Activated CD4-positive, alpha-beta T cell treated with anti-CD3 and anti-CD28 coated beads, Interleukin-10, Interleukin-2, amounts not matched to agents 100 ng/mL and 50 ng/mL, durations not matched to agents 16 hours and 8 hours (primary cell): ENCODE measurements at regions not wholly inside any gene's neighbourhood (a gene's known extent, or its start where the extent isn't known, plus 50 kb on each side); places are given as distances from the start of the nearest gene placed in this dataset.
A peak's percentile ranks its signal among the peaks of the same experiment; 100 is the strongest.
"Not testable (repeated sequence)": the region's sequence is repeated elsewhere in the genome, so short reads cannot be mapped to it uniquely, and the experiment has no call there.

Experiments used
- DNase-seq: peaks from one replicate; pipeline ENCODE4 v3.0.0-alpha.2; 2020

DNA sequence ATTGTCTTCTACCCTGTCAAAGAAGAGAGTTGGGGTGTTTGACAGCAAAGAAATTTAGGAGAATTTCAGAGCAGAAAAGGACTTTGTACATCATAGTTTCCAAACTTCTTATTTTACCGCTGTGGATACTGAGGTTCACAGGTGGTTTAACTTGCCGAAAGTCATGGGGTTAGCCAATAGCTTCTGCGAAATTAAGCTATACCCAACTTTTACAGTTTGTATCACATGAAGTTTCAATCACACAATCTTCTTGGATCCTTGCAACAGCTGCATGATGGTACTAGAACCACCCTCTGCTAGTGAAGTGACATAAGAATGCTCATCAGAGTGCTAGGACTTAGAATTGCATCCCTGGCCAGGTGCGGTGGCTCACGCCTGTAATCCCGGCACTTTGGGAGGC lies 345.5 kb downstream of the CD83 start:
- DNase-seq = peak; percentile 23

DNA sequence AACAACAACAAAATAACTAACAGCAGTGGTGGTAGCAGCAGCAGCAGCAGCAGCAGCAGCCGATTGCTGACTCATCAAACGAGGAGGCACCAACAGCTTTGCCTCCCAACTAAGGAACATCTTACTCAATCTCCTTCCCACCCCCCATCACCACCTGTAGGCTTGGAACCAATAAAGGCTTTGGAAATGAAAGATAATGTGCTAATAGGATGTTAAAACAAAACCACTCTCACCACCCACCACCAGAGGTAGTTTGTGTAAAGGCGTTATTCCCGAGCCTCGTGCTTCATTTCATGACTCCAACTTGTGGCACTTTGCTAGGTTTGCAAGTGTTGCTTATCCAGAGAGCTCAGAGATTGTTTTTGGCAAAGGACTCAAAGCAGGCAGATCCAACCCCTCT lies 346.5 kb downstream of the CD83 start:
- DNase-seq = peak; percentile 5

DNA sequence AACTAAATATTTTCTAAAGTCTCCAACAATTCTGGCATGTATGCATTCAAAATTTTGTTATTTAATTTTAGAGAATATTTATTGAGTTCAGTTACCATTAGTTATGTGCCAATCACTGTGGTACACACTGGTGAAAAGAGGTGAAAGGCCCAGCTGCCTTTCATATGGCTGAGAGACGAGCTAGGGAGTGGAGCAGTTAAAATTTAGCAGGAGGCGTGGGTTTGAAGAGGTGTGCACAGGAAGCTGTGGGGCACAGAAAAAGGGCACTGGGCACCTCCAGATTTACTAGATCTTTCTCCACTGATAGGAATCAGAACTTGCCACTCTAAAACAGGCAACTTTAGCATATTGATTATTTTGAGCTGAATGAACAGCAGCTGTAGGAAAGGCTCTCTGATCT lies 347.1 kb downstream of the CD83 start:
- DNase-seq = no peak

DNA sequence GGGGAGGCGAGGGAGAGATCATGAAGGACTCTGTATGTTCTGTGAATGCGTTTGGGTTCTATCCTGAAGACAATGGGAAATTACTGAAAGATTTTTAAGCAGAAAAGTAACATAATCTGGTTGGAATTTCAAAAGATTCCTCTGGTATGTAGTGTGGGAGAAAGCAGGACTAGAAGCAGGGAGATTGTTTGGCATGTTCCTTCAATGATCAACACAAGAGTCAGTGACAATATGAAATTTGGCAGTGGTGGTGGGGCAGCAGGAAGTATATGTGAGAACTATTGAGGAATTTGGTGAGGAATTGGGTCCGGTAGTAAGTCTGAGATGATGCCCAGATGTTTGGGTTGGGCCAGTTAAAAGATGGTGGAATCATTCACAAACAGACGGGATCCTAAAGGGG lies 348.7 kb downstream of the CD83 start:
- no peak for DNase-seq

DNA sequence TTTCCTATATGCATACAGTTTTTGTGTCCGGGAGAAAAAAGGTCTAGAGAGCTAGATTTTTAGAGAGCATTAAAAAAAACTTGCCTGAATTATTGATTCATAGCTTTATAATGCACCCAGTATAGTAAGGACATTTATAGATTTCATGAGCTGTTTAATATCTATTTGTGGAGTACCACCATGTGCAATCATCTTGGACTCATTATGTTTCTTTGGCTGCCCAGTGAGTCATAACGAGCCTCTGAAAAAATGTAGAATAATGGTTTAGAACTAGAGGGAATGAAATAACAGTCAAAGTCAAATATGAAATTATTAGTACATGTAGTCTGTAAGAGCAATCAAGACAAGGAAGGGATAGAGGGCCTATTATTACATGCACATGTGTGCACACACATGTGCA lies 350.0 kb downstream of the CD83 start:
- DNase-seq = no peak

DNA sequence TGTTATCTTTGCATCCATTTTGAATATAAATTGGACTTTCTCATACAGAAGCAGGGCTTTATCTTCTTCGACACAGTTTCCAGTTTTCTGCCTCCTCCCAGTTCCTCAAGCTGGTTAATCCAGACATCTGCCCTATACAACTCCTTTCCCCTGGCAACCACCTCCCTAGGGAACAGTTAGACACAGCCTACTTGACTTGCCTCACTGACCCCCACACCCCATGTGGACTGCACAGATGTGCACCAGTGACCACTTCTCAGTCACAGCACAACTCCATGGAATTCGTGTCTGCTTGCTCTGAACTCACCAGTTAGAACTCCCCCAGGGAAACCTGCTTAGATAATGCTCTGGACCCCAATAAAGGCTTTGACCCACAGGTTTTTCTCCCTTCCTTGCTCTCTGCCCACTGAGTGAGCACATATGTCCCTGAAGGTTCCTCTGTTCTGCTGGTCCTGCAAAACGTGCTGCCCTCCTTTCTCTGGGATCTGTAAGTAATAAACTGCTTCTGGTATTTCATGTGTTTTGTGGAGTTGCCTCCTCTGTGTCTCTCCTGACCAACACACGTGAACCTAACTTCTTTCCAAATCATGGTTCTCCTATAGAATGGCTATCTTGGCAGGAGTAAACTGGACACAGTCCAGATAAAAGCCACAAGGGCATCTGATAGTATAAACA lies 351.2 kb downstream of the CD83 start:
- DNase-seq = no peak

DNA sequence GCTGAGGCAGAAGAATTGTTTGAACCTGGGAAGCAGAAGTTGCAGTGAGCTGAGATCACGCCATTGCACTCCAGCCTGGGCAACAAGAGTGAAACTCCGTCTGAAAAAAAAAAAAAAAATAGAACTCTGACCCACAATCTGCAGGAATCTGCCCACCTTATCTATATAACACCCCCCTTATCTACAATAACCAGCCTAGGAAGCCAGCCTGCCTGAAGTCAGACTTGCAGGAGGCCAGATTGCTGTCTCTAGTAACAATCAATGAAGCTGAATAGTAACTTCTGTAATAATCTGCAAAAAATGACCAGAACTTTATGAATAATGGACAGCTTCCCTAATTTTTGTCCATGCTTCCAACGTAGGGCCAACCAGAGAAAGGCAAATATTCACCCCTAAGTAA lies 352.5 kb downstream of the CD83 start:
- no peak for DNase-seq

DNA sequence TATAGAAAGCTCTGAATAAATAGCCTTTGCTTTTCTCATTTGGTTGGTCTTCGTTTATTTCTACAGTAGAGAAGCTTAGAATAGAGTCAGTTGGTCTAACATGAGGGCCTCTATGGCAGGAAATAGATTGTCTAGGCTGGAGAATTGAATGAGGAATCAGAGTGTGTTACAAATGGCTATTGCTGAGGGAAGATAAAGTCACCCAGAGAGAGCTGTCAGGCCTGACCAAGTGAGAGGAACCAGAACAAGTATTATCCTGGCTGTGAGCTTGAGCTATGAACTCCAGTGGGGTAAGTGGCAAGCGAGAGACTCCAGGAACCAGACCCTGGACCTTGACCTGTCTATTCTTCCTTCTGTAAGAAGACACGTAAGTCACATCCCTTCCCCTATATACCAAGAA lies 353.1 kb downstream of the CD83 start:
- DNase-seq = no peak

DNA sequence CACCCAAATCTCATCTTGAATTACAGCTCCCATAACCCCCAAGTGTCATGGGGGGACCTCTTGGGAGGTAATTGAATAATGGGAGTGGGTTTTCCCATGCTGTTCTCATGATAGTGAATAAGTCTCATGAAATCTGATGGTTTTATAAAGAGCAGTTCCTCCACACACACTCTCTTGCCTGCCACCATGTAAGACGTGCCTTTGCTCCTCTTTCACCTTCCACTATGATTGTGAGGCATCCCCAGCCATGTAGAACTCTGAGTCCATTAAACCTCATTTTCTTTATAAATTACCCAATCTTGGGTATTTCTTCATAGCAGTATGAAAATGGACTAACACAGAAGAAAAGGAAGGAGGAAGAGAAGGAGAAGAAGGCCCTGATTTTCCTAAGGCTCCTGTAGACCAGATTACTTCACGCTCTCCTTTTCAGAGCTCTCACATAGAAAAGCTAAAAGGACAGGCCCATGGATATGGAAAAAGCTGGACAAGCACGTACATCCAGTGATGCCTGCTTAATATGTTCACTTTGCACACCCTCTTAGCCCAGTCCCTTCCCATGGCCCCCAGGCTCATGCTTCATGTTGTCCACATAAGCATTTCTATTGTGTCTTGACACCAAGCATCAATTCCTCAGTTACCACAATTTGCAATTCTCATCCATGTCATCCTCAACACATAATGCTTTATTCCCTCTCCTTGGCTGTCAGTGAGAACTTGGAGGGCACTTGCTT lies 354.8 kb downstream of the CD83 start:
- DNase-seq = no peak

DNA sequence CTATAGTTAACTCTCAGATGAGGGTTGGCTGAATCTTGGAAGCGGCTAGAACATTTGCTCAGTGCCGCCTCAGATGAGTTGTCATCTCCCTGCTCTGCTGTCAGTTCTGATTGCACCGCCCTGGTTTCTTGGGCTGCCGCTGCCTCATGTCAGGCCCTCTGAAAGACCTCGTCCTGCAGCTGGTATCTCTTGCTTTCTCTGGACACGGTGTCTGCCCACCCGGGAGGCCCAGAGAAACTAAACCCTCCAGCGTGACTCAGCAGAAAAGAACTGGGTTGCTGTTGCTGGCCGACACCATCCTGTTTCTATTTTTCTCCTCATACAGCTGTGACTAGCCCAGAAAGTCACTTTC lies 355.4 kb downstream of the CD83 start:
- no peak for DNase-seq

DNA sequence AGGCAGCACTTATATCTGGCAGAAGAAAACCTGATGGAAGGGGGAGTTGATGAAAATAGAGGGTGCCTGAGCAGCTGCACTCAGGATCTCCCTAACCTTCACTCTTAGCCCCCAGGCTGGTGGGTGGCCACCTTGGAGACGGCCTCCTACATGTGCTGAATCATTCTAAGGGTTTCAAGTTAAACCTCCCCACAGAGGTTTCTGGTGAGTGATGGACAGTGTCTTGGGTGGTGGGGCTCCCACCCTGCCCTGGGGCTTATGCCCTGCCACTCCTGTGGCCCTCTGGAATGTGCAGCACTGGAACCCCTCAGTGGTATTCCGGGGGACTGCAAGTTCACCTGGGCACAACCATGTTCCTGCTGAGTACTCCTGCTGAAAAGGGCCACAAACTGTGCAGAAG lies 357.2 kb downstream of the CD83 start:
- no peak for DNase-seq

DNA sequence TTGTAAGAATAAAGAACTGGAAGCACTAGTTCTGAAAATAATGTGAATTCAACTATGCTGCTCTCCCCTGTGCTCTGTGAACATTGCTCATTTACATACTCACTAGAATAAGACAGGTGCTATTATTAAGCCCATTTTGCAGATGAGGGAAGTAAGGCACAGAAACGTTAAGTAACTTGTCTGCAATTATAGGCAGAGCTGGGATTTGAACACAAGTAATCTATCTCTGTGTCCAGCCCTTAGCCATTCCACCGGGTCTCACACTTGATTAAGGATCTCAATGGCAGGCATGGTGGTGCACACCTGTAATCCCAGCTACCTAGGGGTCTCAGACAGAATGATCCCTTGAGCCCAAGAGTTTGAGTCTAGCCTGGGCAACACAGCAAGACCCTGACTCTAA lies 357.7 kb downstream of the CD83 start:
- DNase-seq = no peak

DNA sequence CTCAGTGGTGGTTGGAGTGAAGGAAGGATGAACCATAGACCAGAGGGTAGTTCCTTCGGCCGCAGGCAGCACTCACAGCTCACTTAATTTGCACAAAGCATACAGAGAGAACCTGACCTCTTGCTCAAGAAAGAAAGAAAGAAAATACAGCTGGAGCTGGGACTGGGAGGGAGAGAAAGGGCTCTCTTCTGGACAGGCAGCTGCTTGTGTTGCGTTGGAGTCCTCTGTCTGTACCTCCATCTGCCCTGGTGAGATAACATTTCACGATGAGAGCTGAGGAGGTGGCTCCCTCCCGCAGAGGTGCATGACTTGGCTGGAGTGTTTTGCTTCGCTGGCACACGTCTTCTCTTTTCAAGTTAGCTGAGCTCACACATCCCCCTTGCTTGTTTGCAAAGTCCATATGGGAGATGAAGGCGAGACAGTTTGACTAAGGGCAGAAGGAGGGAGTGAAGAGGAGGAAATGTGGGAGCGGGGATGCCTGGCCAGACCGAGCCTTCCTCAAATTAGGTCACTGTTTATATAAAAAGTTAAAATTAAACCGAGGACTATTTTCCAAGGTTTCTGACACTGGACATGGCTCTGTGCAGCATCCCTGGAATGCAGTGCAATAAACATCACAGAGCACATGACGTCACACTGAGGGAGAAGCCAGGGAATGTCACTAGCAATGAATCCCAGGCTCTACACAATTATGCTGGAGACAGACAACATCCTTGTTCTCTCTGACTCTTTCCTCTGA lies 359.4 kb downstream of the CD83 start:
- DNase-seq = no peak

DNA sequence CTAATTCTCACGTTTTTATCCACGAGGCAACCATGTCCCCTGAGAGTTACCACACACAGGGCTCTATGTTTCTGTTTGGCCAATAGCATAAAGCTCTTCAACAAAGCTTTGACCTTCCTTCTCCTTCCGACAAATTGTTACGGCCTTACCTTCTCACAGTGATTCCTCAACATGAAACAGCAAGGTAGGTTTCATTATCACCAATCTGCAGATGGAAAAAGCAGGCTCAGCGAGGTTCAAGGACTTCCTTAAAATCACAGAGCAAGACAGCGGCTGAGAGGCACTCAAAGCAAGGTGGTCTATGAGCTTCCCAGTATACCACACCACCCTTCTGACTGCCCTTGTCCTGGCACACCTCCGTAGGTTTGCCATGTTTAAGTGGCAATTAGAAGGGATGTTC lies 360.0 kb downstream of the CD83 start:
- DNase-seq = no peak

DNA sequence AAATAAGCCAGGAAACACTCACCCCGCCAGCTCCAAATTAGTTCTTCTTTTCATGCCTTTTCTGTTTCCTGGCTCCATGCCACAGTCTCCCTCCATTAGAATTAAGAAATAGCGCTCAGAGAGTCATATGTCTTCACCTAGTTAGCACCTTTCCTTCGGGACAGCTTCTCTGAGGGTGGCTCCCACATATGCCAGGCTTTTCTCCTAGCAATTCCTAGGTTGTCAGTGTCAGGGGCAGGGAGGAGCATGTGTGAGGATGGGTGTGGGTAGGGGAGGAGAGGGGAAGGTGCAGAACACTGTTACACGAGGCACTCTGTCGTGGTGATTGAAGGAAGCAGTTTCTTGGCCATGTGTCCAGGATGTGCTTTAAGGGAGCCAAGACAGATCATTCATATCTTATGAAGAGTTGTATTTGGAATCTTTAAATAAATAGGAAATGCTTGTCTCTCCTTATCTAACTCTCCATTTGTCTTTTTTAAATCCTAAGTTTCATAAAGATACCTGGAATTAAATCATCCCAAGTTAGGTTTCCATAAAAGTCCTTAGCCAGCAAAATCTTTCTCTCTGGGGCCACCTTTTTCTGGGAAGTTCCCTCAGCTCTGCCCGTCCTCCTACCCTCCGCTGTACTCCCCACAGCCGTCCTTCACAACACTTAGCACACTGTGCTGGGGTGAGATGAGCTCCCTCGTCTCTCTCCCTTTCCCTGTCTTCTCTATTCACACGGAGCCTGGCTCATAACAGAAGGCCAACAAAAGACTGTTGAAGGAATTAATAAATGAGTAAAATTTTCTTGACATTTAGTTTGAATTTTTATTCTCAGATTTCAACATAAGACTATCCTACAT lies 361.0 kb downstream of the CD83 start:
- DNase-seq = no peak

DNA sequence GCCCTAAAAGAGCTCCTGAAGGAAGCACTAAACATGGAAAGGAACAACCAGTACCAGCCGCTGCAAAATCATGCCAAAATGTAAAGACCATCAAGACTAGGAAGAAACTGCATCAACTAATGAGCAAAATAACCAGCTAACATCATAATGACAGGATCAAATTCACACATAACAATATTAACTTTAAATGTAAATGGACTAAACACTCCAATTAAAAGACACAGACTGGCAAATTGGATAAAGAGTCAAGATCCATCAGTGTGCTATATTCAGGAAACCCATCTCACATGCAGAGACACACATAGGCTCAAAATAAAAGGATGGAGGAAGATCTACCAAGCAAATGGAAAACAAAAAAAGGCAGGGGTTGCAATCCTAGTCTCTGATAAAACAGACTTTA lies 364.4 kb downstream of the CD83 start:
- not testable (repeated sequence) for DNase-seq

DNA sequence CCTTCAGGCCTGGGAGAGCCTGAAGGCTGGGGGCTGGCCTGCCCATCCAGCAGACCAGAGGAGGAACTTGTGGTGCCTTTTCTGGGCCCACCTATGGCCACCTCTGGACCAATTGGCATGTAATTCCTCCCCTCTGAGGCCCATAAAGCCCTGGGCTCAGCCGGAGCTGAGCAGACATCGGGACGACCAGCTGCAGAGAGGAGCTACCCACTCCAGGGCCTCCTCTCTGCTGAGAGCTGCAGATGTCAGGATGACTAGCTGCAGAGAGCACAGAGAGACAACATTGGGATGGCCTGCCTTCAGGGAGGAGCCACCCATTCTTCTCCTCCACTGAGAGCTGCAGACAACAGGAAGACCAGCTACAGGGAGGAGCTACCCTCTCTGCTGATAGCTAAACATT lies 370.1 kb downstream of the CD83 start:
- no peak for DNase-seq

DNA sequence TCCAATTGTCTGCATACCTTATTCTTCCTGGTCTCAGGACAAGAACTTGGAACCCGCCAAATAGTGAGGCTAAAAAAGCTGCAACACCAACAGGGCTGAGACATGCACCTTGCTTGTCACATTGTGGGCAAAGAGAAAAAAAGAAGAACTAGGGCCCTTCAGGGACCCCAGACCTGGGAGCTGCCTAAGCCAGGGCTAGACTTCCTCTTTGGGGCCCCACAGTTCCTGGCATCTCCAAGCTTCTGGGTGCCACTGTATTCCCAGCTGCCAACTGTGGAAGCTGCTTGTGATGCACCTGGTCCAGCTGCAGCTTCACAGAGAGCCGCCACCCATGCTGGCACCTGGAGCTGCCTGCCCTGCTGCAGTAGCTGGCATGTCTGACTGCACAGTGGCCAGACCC lies 370.6 kb downstream of the CD83 start:
- no peak for DNase-seq

DNA sequence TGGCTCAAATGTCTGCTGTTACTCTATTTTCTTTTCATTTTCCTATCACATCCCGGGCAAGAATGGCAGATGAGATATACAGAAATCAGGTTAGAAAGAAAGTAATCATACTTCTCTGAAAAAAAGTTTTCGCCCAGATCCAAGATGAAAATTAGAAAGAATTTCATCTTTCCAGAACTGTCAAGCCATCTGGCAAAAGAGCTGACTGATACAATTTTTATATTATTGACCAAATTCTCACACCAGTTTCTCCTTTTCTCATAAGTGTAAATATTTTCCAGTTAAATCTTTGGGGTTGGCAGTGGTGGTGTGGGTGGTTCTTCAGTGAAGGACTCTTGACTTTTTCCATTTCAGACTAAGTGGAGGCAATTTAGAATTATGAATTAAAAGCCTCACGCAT lies 371.9 kb downstream of the CD83 start:
- no peak for DNase-seq

DNA sequence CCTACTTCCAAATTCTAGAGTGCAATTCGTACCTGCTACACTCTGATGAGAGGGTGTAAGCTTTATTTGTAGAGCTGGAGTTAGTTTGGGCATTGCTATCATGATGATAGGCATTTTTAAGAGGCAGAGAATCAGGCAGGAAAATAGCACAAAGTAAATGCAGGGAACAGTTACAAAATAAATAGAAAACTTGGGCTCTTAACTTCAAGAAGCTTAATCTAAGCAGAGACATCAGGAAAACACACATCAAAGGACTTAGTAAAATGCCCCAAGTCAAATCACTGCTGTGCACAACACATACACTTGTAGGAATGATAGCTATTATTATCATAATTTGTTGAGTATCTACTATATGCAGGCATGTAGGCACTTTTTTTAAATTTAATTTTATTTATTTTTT lies 381.2 kb downstream of the CD83 start:
- DNase-seq = no peak

DNA sequence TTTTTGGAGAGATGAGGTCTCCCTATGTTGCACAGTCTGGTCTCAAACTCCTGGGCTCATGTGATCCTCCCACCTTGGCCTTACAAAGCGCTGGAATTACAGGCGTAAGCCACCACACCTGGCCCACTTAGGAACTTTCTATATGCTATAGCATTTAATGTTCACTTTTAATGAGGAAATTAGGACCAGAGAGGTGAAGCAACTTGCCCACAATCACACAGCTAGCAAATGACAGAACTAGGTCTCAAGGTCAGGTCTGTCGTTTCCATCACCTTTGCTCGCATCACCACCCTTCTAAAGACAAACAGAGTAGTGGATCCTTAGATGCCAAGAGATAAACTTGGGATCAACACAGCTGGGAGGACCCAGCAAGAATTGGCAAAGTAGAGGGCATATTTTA lies 381.7 kb downstream of the CD83 start:
- DNase-seq = no peak

DNA sequence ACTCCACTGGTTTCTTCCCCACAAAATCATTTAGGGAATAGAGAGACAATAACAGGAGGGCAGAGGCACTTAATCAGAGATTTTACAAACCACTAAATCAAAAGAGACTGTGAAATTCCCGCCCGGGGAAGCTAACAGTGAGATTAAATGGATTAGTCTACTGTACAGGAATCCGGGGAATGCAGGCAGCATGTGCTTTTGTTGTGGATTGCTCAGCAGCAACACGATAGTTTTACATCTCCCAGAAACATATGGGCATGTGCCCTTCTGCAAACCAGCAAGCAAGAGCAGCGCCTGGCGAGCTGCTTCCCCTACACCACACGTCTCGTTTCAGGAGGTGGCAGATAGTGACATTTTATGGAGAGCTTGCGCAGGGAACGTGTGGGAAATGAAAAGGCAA lies 382.3 kb downstream of the CD83 start:
- no peak for DNase-seq

DNA sequence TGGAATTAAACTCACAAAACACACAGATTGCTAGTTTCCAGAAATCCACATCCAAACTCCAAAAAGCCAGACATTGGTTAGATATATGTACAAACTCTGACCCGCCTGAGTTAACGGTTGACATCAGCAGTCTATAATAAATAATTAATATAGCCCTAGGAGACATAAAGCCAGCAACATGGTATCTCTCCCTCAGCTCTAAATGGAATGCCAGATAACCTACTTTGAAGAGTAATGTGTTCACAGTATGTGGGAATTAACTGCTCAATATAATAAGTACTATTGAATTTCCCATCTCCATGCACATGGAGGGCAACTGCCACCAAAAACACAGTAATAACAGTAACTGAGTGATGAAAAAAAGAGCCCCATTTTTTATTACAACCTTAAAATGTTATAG lies 383.2 kb downstream of the CD83 start:
- no peak for DNase-seq

DNA sequence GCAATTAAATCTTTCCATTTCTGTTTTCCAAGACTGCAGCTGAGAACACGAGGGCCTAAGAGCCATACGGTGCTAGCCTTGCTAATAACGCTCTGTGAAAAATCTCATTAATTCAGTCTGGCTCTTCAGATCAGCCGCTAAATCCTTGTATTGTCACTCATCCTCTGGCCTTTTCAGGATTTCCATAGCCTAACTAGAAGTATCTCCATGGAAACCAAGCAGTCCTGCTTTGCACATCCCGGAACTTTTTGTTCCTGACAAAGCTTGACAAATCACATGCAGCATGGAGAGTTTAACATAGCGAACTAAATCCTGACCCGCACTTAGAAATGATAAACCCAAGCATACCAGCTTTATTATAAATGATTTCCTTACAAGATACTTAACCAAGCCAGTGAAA lies 383.7 kb downstream of the CD83 start:
- no peak for DNase-seq
